DMS114 treated with DMSO at 0.1 percent for 48 hours (cell line): ENCODE measurements at regions not wholly inside any gene's neighbourhood (a gene's known extent, or its start where the extent isn't known, plus 50 kb on each side); places are given as distances from the start of the nearest gene placed in this dataset.

Source experiments
- DNase-seq: peaks from one replicate; lab custom pipeline; 2025; ENCODE audit not compliant: unreplicated experiment; lab: John Stamatoyannopoulos, UW

GRCh38 chr5:2300861-2301574 lies 418.3 kb upstream of the IRX4 start:
- no peak for DNase-seq

GRCh38 chr5:2300421-2300820 lies 417.7 kb upstream of the IRX4 start:
- DNase-seq = no peak

- DNase-seq = no peak
Measured at GRCh38 chr5:2299388-2300220, 416.9 kb upstream of the IRX4 start.

- DNase-seq = no peak
Measured at GRCh38 chr5:2298781-2299180, 416.1 kb upstream of the IRX4 start.

- DNase-seq = no peak
Measured at GRCh38 chr5:2297991-2298390, 415.3 kb upstream of the IRX4 start.

GRCh38 chr5:2295476-2295875 lies 412.8 kb upstream of the IRX4 start:
- DNase-seq = no peak

GRCh38 chr5:2293906-2294305 lies 411.2 kb upstream of the IRX4 start:
- no peak for DNase-seq

GRCh38 chr5:2291146-2291840 lies 408.6 kb upstream of the IRX4 start:
- DNase-seq = no peak

- DNase-seq = no peak
Measured at GRCh38 chr5:2289380-2289779, 406.7 kb upstream of the IRX4 start.

GRCh38 chr5:2288968-2289367 lies 406.2 kb upstream of the IRX4 start:
- DNase-seq = no peak

- DNase-seq = no peak
Measured at GRCh38 chr5:2288466-2288865, 405.7 kb upstream of the IRX4 start.

GRCh38 chr5:2286250-2286649 lies 403.5 kb upstream of the IRX4 start:
- DNase-seq = no peak

GRCh38 chr5:2284678-2285077 lies 402.0 kb upstream of the IRX4 start:
- DNase-seq = no peak

GRCh38 chr5:2283481-2284045 lies 400.8 kb upstream of the IRX4 start:
- DNase-seq = no peak

GRCh38 chr5:2282893-2283292 lies 400.2 kb upstream of the IRX4 start:
- no peak for DNase-seq

- no peak for DNase-seq
Measured at GRCh38 chr5:2282034-2282690, 399.4 kb upstream of the IRX4 start.

- no peak for DNase-seq
Measured at GRCh38 chr5:2281446-2281845, 398.7 kb upstream of the IRX4 start.

- no peak for DNase-seq
Measured at GRCh38 chr5:2280318-2280717, 397.6 kb upstream of the IRX4 start.

- DNase-seq = no peak
Measured at GRCh38 chr5:2278825-2279456, 396.2 kb upstream of the IRX4 start.

GRCh38 chr5:2277886-2278285 lies 395.2 kb upstream of the IRX4 start:
- DNase-seq = no peak

- no peak for DNase-seq
Measured at GRCh38 chr5:2276101-2276500, 393.4 kb upstream of the IRX4 start.
